ENCODE measurements at regions not wholly inside any gene's neighbourhood (a gene's known extent, or its start where the extent isn't known, plus 50 kb on each side); places are given as distances from the start of the nearest gene placed in this dataset.

GRCh38 chr14:51507511-51507905 lies 144.2 kb upstream of the FRMD6 start:
- TF ChIP-seq, protein P1, sequence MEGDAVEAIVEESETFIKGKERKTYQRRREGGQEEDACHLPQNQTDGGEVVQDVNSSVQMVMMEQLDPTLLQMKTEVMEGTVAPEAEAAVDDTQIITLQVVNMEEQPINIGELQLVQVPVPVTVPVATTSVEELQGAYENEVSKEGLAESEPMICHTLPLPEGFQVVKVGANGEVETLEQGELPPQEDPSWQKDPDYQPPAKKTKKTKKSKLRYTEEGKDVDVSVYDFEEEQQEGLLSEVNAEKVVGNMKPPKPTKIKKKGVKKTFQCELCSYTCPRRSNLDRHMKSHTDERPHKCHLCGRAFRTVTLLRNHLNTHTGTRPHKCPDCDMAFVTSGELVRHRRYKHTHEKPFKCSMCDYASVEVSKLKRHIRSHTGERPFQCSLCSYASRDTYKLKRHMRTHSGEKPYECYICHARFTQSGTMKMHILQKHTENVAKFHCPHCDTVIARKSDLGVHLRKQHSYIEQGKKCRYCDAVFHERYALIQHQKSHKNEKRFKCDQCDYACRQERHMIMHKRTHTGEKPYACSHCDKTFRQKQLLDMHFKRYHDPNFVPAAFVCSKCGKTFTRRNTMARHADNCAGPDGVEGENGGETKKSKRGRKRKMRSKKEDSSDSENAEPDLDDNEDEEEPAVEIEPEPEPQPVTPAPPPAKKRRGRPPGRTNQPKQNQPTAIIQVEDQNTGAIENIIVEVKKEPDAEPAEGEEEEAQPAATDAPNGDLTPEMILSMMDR (IDR thresholded peaks at IDR 0.05 in 2 of 3, conservative IDR thresholded peaks at IDR 0.05 in 1 of 3; ENCODE audit: borderline replicate concordance in 1 of 3, insufficient read depth in 1 of 3, low read depth in 2 of 3, low read length in 2 of 3) = no peak
- no peak for TF ChIP-seq CEBPB (IDR thresholded peaks at IDR 0.05; ENCODE audit: low read depth)
- no peak for TF ChIP-seq SP1 (IDR thresholded peaks at IDR 0.05; ENCODE audit: low read depth)
- no peak for TF ChIP-seq POLR2A (IDR thresholded peaks at IDR 0.05; ENCODE audit: borderline replicate concordance, extremely low read depth, insufficient read depth, insufficient read length)
- no peak for TF ChIP-seq MAX (IDR thresholded peaks at IDR 0.05)
- no peak for TF ChIP-seq ZNF274 (IDR thresholded peaks at IDR 0.05; ENCODE audit: low read depth, low read length)
- no peak for TF ChIP-seq RAD21 (IDR thresholded peaks at IDR 0.05; ENCODE audit: low read depth)
